Upper lobe of left lung (tissue), 6 donors: ENCODE measurements at regions not wholly inside any gene's neighbourhood (a gene's known extent, or its start where the extent isn't known, plus 50 kb on each side); places are given as distances from the start of the nearest gene placed in this dataset.

Source experiments
- ATAC-seq, 2 donors: fragments of 200-7000 bp; cut with Tn5 transposase; one replicate each; pipeline ENCODE4 v1.9.1; 2022; ENCODE audit warnings: mild to moderate bottlenecking in 2 of 2, moderate library complexity in 2 of 2; ENCODE audit not compliant: low FRiP score in 2 of 2
- DNase-seq, 2 donors: peaks; one replicate each; pipeline ENCODE4 v3.0.0-alpha.2; 2019 to 2020
- H3K27ac ChIP-seq, 4 donors: fragments of 200-600 bp; sonication (generic); one replicate each; pipeline ENCODE4 v1.5.1; 2016 to 2019
- H3K27me3 ChIP-seq, 4 donors: fragments of 200-600 bp; sonication (generic); one replicate each; pipeline ENCODE4 v1.5.1; 2017 to 2019
- H3K36me3 ChIP-seq, 4 donors: fragments of 200-600 bp; sonication (generic); one replicate each; pipeline ENCODE4 v1.5.1; 2016 to 2019
- H3K4me1 ChIP-seq, 4 donors: fragments of 200-600 bp; sonication (generic); one replicate each; pipeline ENCODE4 v1.5.1; 2018 to 2019
- H3K4me3 ChIP-seq, 4 donors: fragments of 200-600 bp; sonication (generic); one replicate each; pipeline ENCODE4 v1.5.1; 2017 to 2019; ENCODE audit warnings: mild to moderate bottlenecking in 2 of 4, moderate library complexity in 1 of 4
- H3K9me3 ChIP-seq, 4 donors: fragments of 200-600 bp; sonication (generic); one replicate each; pipeline ENCODE4 v1.5.1; 2018 to 2019
- CTCF ChIP-seq, 6 experiments: fragments of 450-650 bp in 4 of 6; fragments of 200-600 bp in 2 of 6; sonication (generic) in 2 of 6; IDR thresholded peaks; one replicate each; pipeline ENCODE4 v1.5.1; 2016 to 2019; ENCODE audit warnings: antibody characterized with exemption in 6 of 6
- EP300 ChIP-seq, 4 donors: sonication (generic); formaldehyde crosslinking; IDR thresholded peaks; one replicate each; pipeline ENCODE4 v1.5.1; 2017; ENCODE audit warnings: antibody characterized with exemption in 4 of 4, control low read depth in 2 of 4
- POLR2A ChIP-seq, 4 donors: fragments of 450-650 bp; IDR thresholded peaks; one replicate each; pipeline ENCODE4 v1.5.1; 2016 to 2017; ENCODE audit warnings: antibody characterized with exemption in 4 of 4, mild to moderate bottlenecking in 2 of 4
- POLR2AphosphoS5 ChIP-seq, 2 donors: sonication (generic); formaldehyde crosslinking; IDR thresholded peaks; one replicate each; pipeline ENCODE4 v1.5.1; 2017; ENCODE audit warnings: antibody characterized with exemption in 2 of 2
- WGBS, 2 donors: methylation state at CpG; one replicate each; pipeline ENCODE4 v1.1.5; 2017 to 2018; 5-methylcytosine and 5-hydroxymethylcytosine counted together
- donor health status: DM: no; HTN: no; CAD: no; lungs with moderate emphysema.
- donor health status: DM: no; HTN: yes; CAD: no; lungs with severe emphysema.

- no peak for DNase-seq
- WGBS, 2 donors = 69 to 74% methylated on average over 3 of the region's 3 CpGs
- Histone ChIP-seq H3K27ac (no peak overlapping the region), H3K4me1 (peaks cover 0 to 5% (median 0%) of the 10 kb centered on the region in 4 donors), H3K36me3 (no peaks in the 10 kb centered on the region), H3K4me3 (no peak overlapping the region), H3K9me3 (no peaks in the 10 kb centered on the region), H3K27me3 (no peaks in the 10 kb centered on the region)
- TF ChIP-seq EP300 (IDR thresholded peaks at IDR 0.05) = no peak
- no peak for TF ChIP-seq CTCF (IDR thresholded peaks at IDR 0.05)
- no peak for TF ChIP-seq POLR2A (IDR thresholded peaks at IDR 0.05)
- no peak for TF ChIP-seq POLR2AphosphoS5 (IDR thresholded peaks at IDR 0.05)
- ATAC-seq = no peak
Observed at GRCh38 chr2:41872646-41873045, 175.2 kb upstream of the PKDCC start.

- Histone ChIP-seq H3K27ac (no peak overlapping the region), H3K36me3 (no peaks in the 10 kb centered on the region), H3K27me3 (no peaks in the 10 kb centered on the region), H3K9me3 (no peaks in the 10 kb centered on the region), H3K4me3 (no peak overlapping the region), H3K4me1 (peaks cover 0 to 5% (median 0%) of the 10 kb centered on the region in 4 donors)
- ATAC-seq (no peak), DNase-seq (no peak)
- 80 to 88% methylated on average over 4 of the region's 4 CpGs for WGBS, 2 donors
- no peak for TF ChIP-seq EP300 (IDR thresholded peaks at IDR 0.05)
- TF ChIP-seq CTCF (IDR thresholded peaks at IDR 0.05) = no peak
- TF ChIP-seq POLR2A (IDR thresholded peaks at IDR 0.05) = no peak
- no peak for TF ChIP-seq POLR2AphosphoS5 (IDR thresholded peaks at IDR 0.05)
Observed at GRCh38 chr2:41873102-41874031, 174.5 kb upstream of the PKDCC start.

- no peaks in the 10 kb centered on the region for H3K9me3 ChIP-seq
- DNase-seq (no peak), ATAC-seq (no peak)
- H3K4me1 ChIP-seq = no peaks in the 10 kb centered on the region
- TF ChIP-seq POLR2AphosphoS5 (IDR thresholded peaks at IDR 0.05) (no peak), CTCF (IDR thresholded peaks at IDR 0.05) (no peak), POLR2A (IDR thresholded peaks at IDR 0.05) (no peak), EP300 (IDR thresholded peaks at IDR 0.05) (no peak)
- no peak overlapping the region for H3K27ac ChIP-seq
- WGBS, 2 donors = 86 to 91% methylated on average over 14 of the region's 14 CpGs
- H3K36me3 ChIP-seq = no peaks in the 10 kb centered on the region
- H3K4me3 ChIP-seq = no peak overlapping the region
- H3K27me3 ChIP-seq = no peaks in the 10 kb centered on the region
Observed at GRCh38 chr2:41877114-41877678, 170.6 kb upstream of the PKDCC start.

- peak in 1 of 2 donors; percentile 9 for ATAC-seq
- Histone ChIP-seq H3K9me3 (no peaks in the 10 kb centered on the region), H3K36me3 (no peaks in the 10 kb centered on the region), H3K4me1 (no peaks in the 10 kb centered on the region), H3K27ac (no peak overlapping the region), H3K4me3 (no peak overlapping the region), H3K27me3 (no peaks in the 10 kb centered on the region)
- DNase-seq = peak in 1 of 2 donors; percentile 36
- no peak for TF ChIP-seq CTCF (IDR thresholded peaks at IDR 0.05)
- TF ChIP-seq POLR2A (IDR thresholded peaks at IDR 0.05) = no peak
- no peak for TF ChIP-seq EP300 (IDR thresholded peaks at IDR 0.05)
- no peak for TF ChIP-seq POLR2AphosphoS5 (IDR thresholded peaks at IDR 0.05)
- WGBS, 2 donors = 86 to 89% methylated on average over 6 to 10 of the region's 10 CpGs
Observed at GRCh38 chr2:41878056-41878455, 169.8 kb upstream of the PKDCC start.
